Astrocyte (in vitro differentiated cells and primary cell): ENCODE measurements at regions not wholly inside any gene's neighbourhood (a gene's known extent, or its start where the extent isn't known, plus 50 kb on each side); places are given as distances from the start of the nearest gene placed in this dataset.

Experiments used
- DNase-seq: peaks from one replicate; pipeline ENCODE4 v3.0.0-alpha.2; 2010; ENCODE audit warnings: low read depth
- FAIRE-seq: peaks from 2 replicates; lab custom pipeline; 2011; peaks lifted over from hg19 to GRCh38; lab: Jason Lieb, UNC
- H2AFZ ChIP-seq: 2 replicates; pipeline ENCODE4 v1.6.0; 2012; ENCODE audit warnings: low read depth, low read length, inconsistent platforms
- H3K27ac ChIP-seq: 2 replicates; pipeline ENCODE4 v1.5.1; 2011; ENCODE audit warnings: low read depth, low read length, inconsistent platforms
- H3K27me3 ChIP-seq: 2 replicates; pipeline ENCODE4 v1.6.0; 2011; ENCODE audit warnings: low read length, inconsistent platforms; ENCODE audit not compliant: insufficient read depth
- H3K36me3 ChIP-seq: 2 replicates; pipeline ENCODE4 v1.5.1; 2011; ENCODE audit warnings: low read length, inconsistent platforms; ENCODE audit not compliant: insufficient read depth
- H3K4me1 ChIP-seq: 2 replicates; pipeline ENCODE4 v1.5.1; 2011; ENCODE audit warnings: low read length, inconsistent platforms; ENCODE audit not compliant: insufficient read depth
- H3K4me2 ChIP-seq: 2 replicates; pipeline ENCODE4 v1.6.0; 2012; ENCODE audit warnings: low read length, inconsistent platforms
- H3K4me3 ChIP-seq: 2 replicates; pipeline ENCODE4 v1.5.1; 2011; ENCODE audit warnings: low read depth, mild to moderate bottlenecking, low read length, inconsistent platforms; ENCODE audit not compliant: insufficient read depth
- H3K79me2 ChIP-seq: 2 replicates; pipeline ENCODE4 v1.6.0; 2012; ENCODE audit warnings: mild to moderate bottlenecking, low read length, inconsistent platforms; ENCODE audit not compliant: insufficient read depth
- H3K9ac ChIP-seq: 2 replicates; pipeline ENCODE4 v1.6.0; 2012; ENCODE audit warnings: mild to moderate bottlenecking, low read length, inconsistent platforms
- H3K9me3 ChIP-seq: 2 replicates; pipeline ENCODE4 v1.5.1; 2012; ENCODE audit warnings: low read depth, mild to moderate bottlenecking, low read length, inconsistent platforms; ENCODE audit not compliant: insufficient read depth
- H4K20me1 ChIP-seq: 2 replicates; pipeline ENCODE4 v1.6.0; 2012; ENCODE audit warnings: low read length, inconsistent platforms; ENCODE audit not compliant: insufficient read depth
- H3K27ac Mint-ChIP-seq: one replicate; pipeline ENCODE4 v1.8.0; 2021; ENCODE audit warnings: mild to moderate bottlenecking, mixed read lengths; ENCODE audit not compliant: unreplicated experiment
- H3K27me3 Mint-ChIP-seq: one replicate; pipeline ENCODE4 v1.8.0; 2021; ENCODE audit warnings: low read depth, mixed read lengths; ENCODE audit not compliant: unreplicated experiment
- H3K36me3 Mint-ChIP-seq: one replicate; pipeline ENCODE4 v1.8.0; 2021; ENCODE audit warnings: low read depth, mixed read lengths; ENCODE audit not compliant: unreplicated experiment
- H3K4me1 Mint-ChIP-seq: one replicate; pipeline ENCODE4 v1.8.0; 2021; ENCODE audit warnings: low read depth, mixed read lengths; ENCODE audit not compliant: unreplicated experiment
- H3K4me3 Mint-ChIP-seq: one replicate; pipeline ENCODE4 v1.8.0; 2021; ENCODE audit warnings: mild to moderate bottlenecking, moderate library complexity, mixed read lengths; ENCODE audit not compliant: unreplicated experiment
- H3K9me3 Mint-ChIP-seq: one replicate; pipeline ENCODE4 v1.8.0; 2021; ENCODE audit warnings: mild to moderate bottlenecking, mixed read lengths; ENCODE audit not compliant: unreplicated experiment
- CTCF ChIP-seq: IDR thresholded peaks from 2 replicates; pipeline ENCODE4 v1.5.1; 2011; ENCODE audit warnings: low read depth, mild to moderate bottlenecking, inconsistent platforms, low read length, moderate library complexity; ENCODE audit not compliant: insufficient read depth
- EZH2 ChIP-seq: IDR thresholded peaks from 2 replicates; pipeline ENCODE4 v1.6.1; 2012; ENCODE audit warnings: mild to moderate bottlenecking, low read length, inconsistent platforms; ENCODE audit not compliant: insufficient read depth

GRCh38 chrX:143800150-143800549 lies 79.6 kb upstream of the SPANXN2 start:
- FAIRE-seq = no peak
- no peaks in the 10 kb centered on the region for H4K20me1 ChIP-seq
- no peak overlapping the region for H2AFZ ChIP-seq
- no peak overlapping the region for H3K27ac ChIP-seq
- no peaks in the 10 kb centered on the region for H3K27me3 Mint-ChIP-seq
- no peaks in the 10 kb centered on the region for H3K36me3 Mint-ChIP-seq
- peaks cover 1% of the 10 kb centered on the region for H3K9me3 Mint-ChIP-seq
- no peak for DNase-seq
- H3K4me1 ChIP-seq = no peaks in the 10 kb centered on the region
- no peak overlapping the region for H3K27ac Mint-ChIP-seq
- H3K4me3 Mint-ChIP-seq = no peak overlapping the region
- no peak overlapping the region for H3K4me2 ChIP-seq
- no peak overlapping the region for H3K9ac ChIP-seq
- no peak overlapping the region for H3K4me3 ChIP-seq
- no peaks in the 10 kb centered on the region for H3K36me3 ChIP-seq
- no peaks in the 10 kb centered on the region for H3K27me3 ChIP-seq
- H3K79me2 ChIP-seq = no peaks in the 10 kb centered on the region
- H3K4me1 Mint-ChIP-seq = no peaks in the 10 kb centered on the region
- no peaks in the 10 kb centered on the region for H3K9me3 ChIP-seq
- TF ChIP-seq CTCF (no peak), EZH2 (no peak)

GRCh38 chrX:143788265-143788664 lies 67.7 kb upstream of the SPANXN2 start:
- no peak overlapping the region for H3K27ac ChIP-seq
- H3K9me3 Mint-ChIP-seq = no peaks in the 10 kb centered on the region
- H3K27ac Mint-ChIP-seq = no peak overlapping the region
- no peaks in the 10 kb centered on the region for H3K36me3 Mint-ChIP-seq
- TF ChIP-seq CTCF (peak; percentile 39), EZH2 (no peak)
- H3K27me3 ChIP-seq = no peaks in the 10 kb centered on the region
- H4K20me1 ChIP-seq = no peaks in the 10 kb centered on the region
- no peak overlapping the region for H3K4me2 ChIP-seq
- H3K9ac ChIP-seq = no peak overlapping the region
- no peaks in the 10 kb centered on the region for H3K4me1 ChIP-seq
- H3K4me3 Mint-ChIP-seq = no peak overlapping the region
- FAIRE-seq (peak; percentile 84), DNase-seq (no peak)
- H3K79me2 ChIP-seq = no peaks in the 10 kb centered on the region
- no peaks in the 10 kb centered on the region for H3K36me3 ChIP-seq
- H3K4me3 ChIP-seq = no peak overlapping the region
- H3K9me3 ChIP-seq = no peaks in the 10 kb centered on the region
- H2AFZ ChIP-seq = no peak overlapping the region
- no peaks in the 10 kb centered on the region for H3K27me3 Mint-ChIP-seq
- H3K4me1 Mint-ChIP-seq = no peaks in the 10 kb centered on the region

DNA sequence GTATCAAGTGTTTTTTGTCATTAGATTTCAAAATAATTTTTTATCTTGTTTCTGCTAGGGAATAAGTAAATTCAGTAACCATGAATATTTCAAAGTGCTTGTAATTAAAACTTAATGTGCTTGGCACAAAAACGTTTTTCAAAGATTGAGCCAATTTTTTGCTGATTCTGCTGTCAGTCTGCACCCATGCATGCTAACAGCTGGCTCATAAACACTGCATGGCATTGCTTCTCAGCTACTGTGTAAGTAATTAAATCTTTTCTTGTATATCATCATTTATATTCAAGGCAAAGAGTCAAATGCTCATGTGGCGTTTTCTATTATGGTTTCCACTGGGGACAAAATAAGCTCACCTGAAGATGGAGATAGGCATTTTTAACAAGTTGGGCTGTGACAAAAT lies 66.8 kb upstream of the SPANXN2 start:
- Mint-ChIP-seq H3K27me3 (no peaks in the 10 kb centered on the region), H3K4me3 (no peak overlapping the region), H3K27ac (no peak overlapping the region), H3K4me1 (no peaks in the 10 kb centered on the region), H3K9me3 (no peaks in the 10 kb centered on the region), H3K36me3 (no peaks in the 10 kb centered on the region)
- Histone ChIP-seq H3K4me2 (no peak overlapping the region), H3K36me3 (no peaks in the 10 kb centered on the region), H3K79me2 (no peaks in the 10 kb centered on the region), H3K4me3 (no peak overlapping the region), H3K27ac (no peak overlapping the region), H3K9ac (no peak overlapping the region), H3K4me1 (no peaks in the 10 kb centered on the region), H4K20me1 (no peaks in the 10 kb centered on the region), H2AFZ (no peak overlapping the region), H3K9me3 (no peaks in the 10 kb centered on the region), H3K27me3 (no peaks in the 10 kb centered on the region)
- no peak for DNase-seq
- no peak for FAIRE-seq
- TF ChIP-seq CTCF = no peak
- no peak for TF ChIP-seq EZH2
